ES-I3 (cell line): ENCODE measurements at regions not wholly inside any gene's neighbourhood (a gene's known extent, or its start where the extent isn't known, plus 50 kb on each side); places are given as distances from the start of the nearest gene placed in this dataset.

Source experiments
- H3K36me3 ChIP-seq: 2 replicates; pipeline ENCODE4 v1.6.1; 2013; ENCODE audit warnings: mild to moderate bottlenecking, low read length, control low read depth, moderate library complexity; ENCODE audit not compliant: insufficient read depth
- H3K4me1 ChIP-seq: 2 replicates; pipeline ENCODE4 v1.6.1; 2013; ENCODE audit warnings: mild to moderate bottlenecking, control low read depth, low read length; ENCODE audit not compliant: insufficient read depth
- H3K9ac ChIP-seq: 2 replicates; pipeline ENCODE4 v1.6.1; 2013; ENCODE audit warnings: low read depth, mild to moderate bottlenecking, low read length, moderate library complexity
- H3K9me3 ChIP-seq: 2 replicates; pipeline ENCODE4 v1.6.1; 2013; ENCODE audit warnings: mild to moderate bottlenecking, low read length, moderate library complexity; ENCODE audit not compliant: control insufficient read depth, insufficient read depth

DNA sequence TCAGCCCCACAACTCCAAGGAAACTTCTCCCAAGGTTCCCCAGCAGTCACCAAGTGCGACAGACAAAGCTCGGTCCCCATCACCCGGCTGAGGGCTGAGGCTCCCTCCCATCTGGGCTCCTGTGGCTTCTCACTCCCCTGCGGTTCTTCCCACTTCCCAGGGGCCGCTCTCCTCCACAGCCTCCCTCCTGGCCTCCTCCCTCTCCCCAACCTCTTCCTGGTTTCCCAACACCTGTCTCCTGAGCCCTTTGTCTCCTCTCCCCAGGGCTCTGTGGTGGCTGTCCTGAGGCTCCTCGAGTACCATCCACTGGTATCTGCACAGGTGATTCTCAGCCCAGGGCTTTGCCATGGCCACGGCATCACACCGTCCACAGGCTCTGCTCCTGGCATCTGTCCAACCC is 113.2 kb upstream of the NSMCE3 start:
- H3K4me1 ChIP-seq, result no peaks in the 10 kb centered on the region
- H3K9me3 ChIP-seq, result no peaks in the 10 kb centered on the region
- no peak overlapping the region for H3K9ac ChIP-seq
- H3K36me3 ChIP-seq, result no peaks in the 10 kb centered on the region

GRCh38 chr15:29380466-29380865 is 110.8 kb upstream of the NSMCE3 start:
- no peaks in the 10 kb centered on the region for H3K36me3 ChIP-seq
- H3K9ac ChIP-seq, result no peak overlapping the region
- H3K9me3 ChIP-seq, result no peaks in the 10 kb centered on the region
- no peaks in the 10 kb centered on the region for H3K4me1 ChIP-seq

DNA sequence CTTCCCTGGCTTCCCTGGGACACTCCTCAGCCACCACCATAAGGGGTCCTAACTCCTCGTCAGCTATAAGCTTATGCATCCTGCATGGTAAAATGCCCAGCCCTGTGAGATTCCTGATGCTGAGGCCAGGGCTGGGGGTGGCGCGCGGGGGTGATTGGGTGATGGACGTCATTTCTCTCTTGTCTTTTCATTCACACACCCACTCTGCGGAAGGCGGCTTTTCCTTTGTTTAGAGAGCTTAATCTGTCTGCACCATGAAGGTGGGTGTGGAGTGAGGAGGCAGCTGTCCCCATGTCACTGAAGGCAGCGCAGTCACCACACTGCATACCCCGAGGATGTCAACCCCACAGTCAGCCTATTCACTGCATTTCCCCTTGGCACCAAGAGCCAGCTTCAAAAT is 110.0 kb upstream of the NSMCE3 start:
- H3K36me3 ChIP-seq, result no peaks in the 10 kb centered on the region
- H3K9ac ChIP-seq, result no peak overlapping the region
- H3K9me3 ChIP-seq, result no peaks in the 10 kb centered on the region
- H3K4me1 ChIP-seq, result no peaks in the 10 kb centered on the region

- H3K9me3 ChIP-seq, result no peaks in the 10 kb centered on the region
- H3K4me1 ChIP-seq, result no peaks in the 10 kb centered on the region
- no peak overlapping the region for H3K9ac ChIP-seq
- H3K36me3 ChIP-seq, result no peaks in the 10 kb centered on the region
These were observed 107.5 kb upstream of the NSMCE3 start for GRCh38 chr15:29377161-29377560.

GRCh38 chr15:29376590-29376989 is 107.0 kb upstream of the NSMCE3 start:
- H3K9me3 ChIP-seq, result no peaks in the 10 kb centered on the region
- H3K36me3 ChIP-seq, result no peaks in the 10 kb centered on the region
- H3K4me1 ChIP-seq, result no peaks in the 10 kb centered on the region
- H3K9ac ChIP-seq, result no peak overlapping the region

- no peaks in the 10 kb centered on the region for H3K36me3 ChIP-seq
- H3K9ac ChIP-seq, result no peak overlapping the region
- peaks cover 4% of the 10 kb centered on the region for H3K9me3 ChIP-seq
- peaks cover 2% of the 10 kb centered on the region; the same call in 1 of the 2 replicates for H3K4me1 ChIP-seq
These were observed 99.6 kb upstream of the NSMCE3 start for GRCh38 chr15:29369261-29369660.

- Histone ChIP-seq H3K4me1 (peaks cover 7% of the 10 kb centered on the region; the same call in 1 of the 2 replicates), H3K9me3 (peaks cover 4% of the 10 kb centered on the region), H3K9ac (peak overlapping the region; percentile 35), H3K36me3 (no peaks in the 10 kb centered on the region)
These were observed 94.9 kb upstream of the NSMCE3 start for GRCh38 chr15:29364426-29365078.

DNA sequence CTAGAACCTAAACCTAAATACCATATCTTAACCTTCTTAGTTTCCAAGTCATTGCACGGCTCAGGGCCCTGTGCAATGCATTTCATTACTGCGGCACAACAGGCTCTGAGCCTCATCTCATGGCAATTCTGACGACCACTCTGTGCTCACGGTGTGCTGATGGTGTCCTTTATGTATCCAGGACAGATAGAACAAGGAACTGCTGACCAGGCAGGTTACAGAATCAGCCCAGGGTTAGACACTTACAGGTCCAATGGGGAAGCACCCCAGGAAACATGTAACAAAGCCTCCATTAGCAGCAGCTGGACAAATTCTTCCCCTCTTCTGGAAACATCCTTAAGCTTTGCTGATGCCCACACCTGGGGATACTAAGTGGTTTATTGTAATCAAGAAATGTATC is 91.9 kb upstream of the NSMCE3 start:
- no peaks in the 10 kb centered on the region for H3K9me3 ChIP-seq
- H3K36me3 ChIP-seq, result no peaks in the 10 kb centered on the region
- peaks cover 7% of the 10 kb centered on the region; the same call in 1 of the 2 replicates for H3K4me1 ChIP-seq
- H3K9ac ChIP-seq, result no peak overlapping the region

DNA sequence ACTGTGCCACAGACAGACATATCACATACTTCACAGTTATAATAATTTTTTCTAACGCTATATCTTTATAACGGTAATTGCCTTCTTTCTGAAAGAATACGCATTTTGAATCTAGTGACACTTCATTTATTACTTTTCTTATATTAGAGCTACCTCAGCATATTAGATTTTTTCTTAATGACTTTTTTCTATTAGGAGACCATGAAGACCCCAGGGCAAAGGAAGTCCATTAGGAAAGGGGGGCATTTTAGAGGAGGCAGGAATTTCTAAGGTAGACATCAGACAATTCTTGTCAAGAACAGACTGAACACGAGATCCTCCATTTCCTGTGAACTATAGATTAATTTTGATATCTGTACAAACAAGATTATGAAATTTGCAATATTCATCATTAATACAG is 90.5 kb upstream of the NSMCE3 start:
- Histone ChIP-seq H3K4me1 (peaks cover 7% of the 10 kb centered on the region; the same call in 1 of the 2 replicates), H3K9me3 (no peaks in the 10 kb centered on the region), H3K36me3 (no peaks in the 10 kb centered on the region), H3K9ac (no peak overlapping the region)

- Histone ChIP-seq H3K36me3 (no peaks in the 10 kb centered on the region), H3K9ac (no peak overlapping the region), H3K4me1 (no peaks in the 10 kb centered on the region), H3K9me3 (no peaks in the 10 kb centered on the region)
These were observed 87.2 kb upstream of the NSMCE3 start for GRCh38 chr15:29356786-29357185.

- H3K9ac ChIP-seq, result no peak overlapping the region
- no peaks in the 10 kb centered on the region for H3K9me3 ChIP-seq
- H3K4me1 ChIP-seq, result no peaks in the 10 kb centered on the region
- no peaks in the 10 kb centered on the region for H3K36me3 ChIP-seq
These were observed 85.9 kb upstream of the NSMCE3 start for GRCh38 chr15:29355477-29355876.

- H3K4me1 ChIP-seq, result 0 out of 2 replicates have a peak, but pooled peaks cover under 1% of the 10 kb centered on the region
- no peaks in the 10 kb centered on the region for H3K36me3 ChIP-seq
- H3K9ac ChIP-seq, result no peak overlapping the region
- no peaks in the 10 kb centered on the region for H3K9me3 ChIP-seq
These were observed 82.8 kb upstream of the NSMCE3 start for GRCh38 chr15:29352402-29352801.

GRCh38 chr15:29349196-29349595 is 79.6 kb upstream of the NSMCE3 start:
- Histone ChIP-seq H3K4me1 (peaks cover 22% of the 10 kb centered on the region), H3K9me3 (no peaks in the 10 kb centered on the region), H3K9ac (no peak overlapping the region), H3K36me3 (no peaks in the 10 kb centered on the region)

DNA sequence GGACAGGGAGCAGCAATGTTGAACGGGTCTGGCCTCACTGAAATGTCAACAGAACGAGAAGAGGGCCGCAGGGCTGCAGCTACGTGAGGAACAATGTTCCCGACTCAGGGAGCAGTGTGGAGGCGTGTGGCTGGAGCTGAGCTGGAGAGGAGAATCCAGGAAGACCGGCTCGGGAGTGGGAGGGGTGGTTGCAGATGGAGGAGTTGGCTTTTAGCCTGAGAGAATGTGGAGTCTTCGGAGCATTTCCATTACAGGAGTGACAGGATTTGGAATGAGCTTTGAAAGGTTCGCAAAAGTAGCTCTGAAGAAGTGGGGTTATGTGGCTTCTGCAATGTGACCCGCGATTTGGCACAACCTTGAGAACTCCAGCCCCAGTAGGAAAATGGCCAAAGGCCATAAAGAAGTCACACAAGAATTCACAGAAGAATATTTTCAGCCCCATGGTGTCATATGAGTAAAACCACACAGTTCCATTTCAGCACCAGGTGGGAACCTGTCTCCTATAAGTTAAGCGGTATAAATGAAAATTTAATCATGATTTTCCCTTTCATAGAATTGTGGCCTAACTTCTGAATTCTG is 78.8 kb upstream of the NSMCE3 start:
- H3K9ac ChIP-seq, result no peak overlapping the region
- no peaks in the 10 kb centered on the region for H3K36me3 ChIP-seq
- no peaks in the 10 kb centered on the region for H3K9me3 ChIP-seq
- H3K4me1 ChIP-seq, result peaks cover 23% of the 10 kb centered on the region

DNA sequence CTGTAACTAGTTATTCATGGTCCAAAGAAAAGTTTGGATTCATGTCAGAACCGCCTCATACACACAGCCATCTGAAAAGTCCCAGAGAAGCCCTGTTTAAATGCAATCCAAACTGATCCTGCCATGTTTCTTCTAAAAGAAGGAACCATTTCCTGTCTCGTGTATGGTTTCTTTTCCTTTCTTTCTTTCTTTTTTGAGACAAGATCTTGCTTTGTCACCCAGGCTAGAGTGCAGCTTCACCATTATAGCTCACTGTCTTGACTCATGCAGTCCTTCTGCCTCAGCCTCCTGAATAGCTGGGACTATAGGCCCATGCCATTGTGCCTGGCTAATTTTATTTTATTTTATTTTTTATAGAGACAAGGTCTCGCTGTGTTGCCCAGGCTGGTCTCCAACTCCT is 77.4 kb upstream of the NSMCE3 start:
- Histone ChIP-seq H3K4me1 (peaks cover 24% of the 10 kb centered on the region), H3K9ac (no peak overlapping the region), H3K36me3 (no peaks in the 10 kb centered on the region), H3K9me3 (no peaks in the 10 kb centered on the region)
